B cell (primary cell): ENCODE measurements at regions not wholly inside any gene's neighbourhood (a gene's known extent, or its start where the extent isn't known, plus 50 kb on each side); places are given as distances from the start of the nearest gene placed in this dataset.

Source experiments
- ATAC-seq: fragments of 200-7000 bp; cut with Tn5 transposase; one replicate; pipeline ENCODE4 v1.10.0; 2021; ENCODE audit warnings: low read depth, mild to moderate bottlenecking, moderate number of reproducible peaks, moderate library complexity
- CTCF ChIA-PET: fragments of 350-600 bp; sonication (Branson Sonifier 250); formaldehyde crosslinking; loops from one replicate; lab custom pipeline; 2021; ENCODE audit warnings: antibody characterized with exemption, inconsistent platforms; lab: Charles Lee
- POLR2A ChIA-PET: fragments of 350-600 bp; sonication (Branson Sonifier 250); formaldehyde crosslinking; loops from one replicate; lab custom pipeline; 2021; ENCODE audit warnings: antibody characterized with exemption; lab: Charles Lee
- DNase-seq: peaks from one replicate; pipeline ENCODE4 v3.0.0; 2013
- H2AFZ ChIP-seq: 2 replicates; pipeline ENCODE4 v1.6.1; 2012; ENCODE audit warnings: mild to moderate bottlenecking, low read depth, low read length; ENCODE audit not compliant: insufficient read depth, poor library complexity, severe bottlenecking
- H3K27ac ChIP-seq, 2 donors: 1 replicate in 1 of 2; 2 replicates in 1 of 2; pipeline ENCODE4 v1.5.1; 2012 to 2013; ENCODE audit warnings: low read length in 2 of 2, mild to moderate bottlenecking in 2 of 2, moderate library complexity in 1 of 2
- H3K27me3 ChIP-seq, 4 experiments: fragments of 200-600 bp in 1 of 4; sonication (generic) in 1 of 4; replicated peaks in 1 of 4; 1 replicate in 2 of 4; 2 replicates in 2 of 4; pipeline versions ENCODE4 v1.6.1 to v1.7.0; 2013 to 2016; ENCODE audit warnings: low read length in 3 of 4, mild to moderate bottlenecking in 2 of 4, mixed read lengths in 1 of 4, moderate library complexity in 1 of 4; ENCODE audit not compliant: insufficient read depth in 4 of 4, control insufficient read depth in 3 of 4; ENCODE audit errors: control extremely low read depth in 1 of 4
- H3K36me3 ChIP-seq, 2 experiments: replicated peaks in 1 of 2; 1 replicate in 1 of 2; 2 replicates in 1 of 2; pipeline versions ENCODE4 v1.6.1 to v1.7.1; 2013; ENCODE audit warnings: low read length in 1 of 2; ENCODE audit not compliant: insufficient read depth in 2 of 2, control insufficient read depth in 1 of 2; ENCODE audit errors: control extremely low read depth in 1 of 2, extremely low read depth in 1 of 2
- H3K4me1 ChIP-seq, 2 donors: fragments of 200-600 bp in 1 of 2; sonication (generic) in 1 of 2; 1 replicate in 1 of 2; 2 replicates in 1 of 2; pipeline versions ENCODE4 v1.5.1 to v1.6.1; 2013 to 2017; ENCODE audit warnings: low read length in 2 of 2; ENCODE audit not compliant: control insufficient read depth in 2 of 2, insufficient read depth in 2 of 2
- H3K4me2 ChIP-seq: replicated peaks from 2 replicates; pipeline ENCODE3; 2012; ENCODE audit warnings: mild to moderate bottlenecking, low read depth, low read length; ENCODE audit not compliant: poor library complexity, severe bottlenecking
- H3K4me3 ChIP-seq, 5 experiments: fragments of 200-600 bp in 1 of 5; sonication (generic) in 1 of 5; 1 replicate in 3 of 5; 2 replicates in 2 of 5; pipeline versions ENCODE4 v1.5.1 to v1.7.0; 2011 to 2016; ENCODE audit warnings: low read length in 4 of 5, mild to moderate bottlenecking in 4 of 5, low read depth in 2 of 5, control low read depth in 1 of 5, moderate library complexity in 1 of 5; ENCODE audit not compliant: insufficient read depth in 1 of 5; ENCODE audit errors: control extremely low read depth in 1 of 5, extremely low read depth in 1 of 5
- H3K79me2 ChIP-seq: fragments of 200-600 bp; sonication (generic); one replicate; pipeline ENCODE4 v1.6.0; 2016; ENCODE audit warnings: low read length; ENCODE audit not compliant: control insufficient read depth, insufficient read depth
- H3K9ac ChIP-seq: fragments of 200-600 bp; sonication (generic); 2 replicates; pipeline ENCODE4 v1.6.1; 2017; ENCODE audit warnings: mild to moderate bottlenecking, low read length, moderate library complexity
- H3K9me3 ChIP-seq, 3 donors: one replicate each; pipeline versions ENCODE4 v1.6.1 to v1.7.1; 2013; ENCODE audit warnings: low read length in 2 of 3; ENCODE audit not compliant: control insufficient read depth in 2 of 3, insufficient read depth in 1 of 3; ENCODE audit errors: control extremely low read depth in 1 of 3
- H4K20me1 ChIP-seq: 2 replicates; pipeline ENCODE4 v1.6.0; 2012; ENCODE audit warnings: mild to moderate bottlenecking, low read length; ENCODE audit not compliant: insufficient read depth, control insufficient read depth, poor library complexity, severe bottlenecking
- H3K27ac Mint-ChIP-seq: one replicate; pipeline ENCODE4 v1.8.0; 2021; ENCODE audit warnings: mixed read lengths
- H3K27me3 Mint-ChIP-seq: one replicate; pipeline ENCODE4 v1.8.0; 2021; ENCODE audit warnings: mixed read lengths
- H3K4me1 Mint-ChIP-seq: one replicate; pipeline ENCODE4 v1.8.0; 2021; ENCODE audit warnings: mixed read lengths
- H3K4me3 Mint-ChIP-seq: one replicate; pipeline ENCODE4 v1.8.0; 2021; ENCODE audit warnings: mixed read lengths
- H3K9me3 Mint-ChIP-seq: one replicate; pipeline ENCODE4 v1.8.0; 2022; ENCODE audit warnings: mixed read lengths; ENCODE audit not compliant: insufficient read depth
- CTCF ChIP-seq: fragments of 200-600 bp; IDR thresholded peaks from one replicate; pipeline ENCODE4 v1.8.0; 2022; ENCODE audit warnings: antibody characterized with exemption, mild to moderate bottlenecking
- EZH2 ChIP-seq: IDR thresholded peaks from 2 replicates; pipeline ENCODE4 v1.6.1; 2012; ENCODE audit warnings: borderline replicate concordance, low read depth, mild to moderate bottlenecking, moderate library complexity, low read length; ENCODE audit not compliant: insufficient read depth, poor library complexity, severe bottlenecking
- WGBS: methylation state at CpG from one replicate; pipeline ENCODE4 v1.1.5; 2013; ENCODE audit warnings: missing lambda C conversion rate; ENCODE audit not compliant: insufficient coverage; 5-methylcytosine and 5-hydroxymethylcytosine counted together
- intact Hi-C: fragments of 100-400 bp; cut with micrococcal nuclease; formaldehyde crosslinking; loops from one replicate; pipeline ENCODE4 v1.10.0; 2022

GRCh38 chr18:78499586-78499985 is 480.0 kb upstream of the SALL3 start:
- no peaks in the 10 kb centered on the region for H3K79me2 ChIP-seq
- ChIA-PET CTCF (interaction anchor here (0.5 kb wide), 1 partner anchor 223 kb away, joined by 4 read pairs; no protein-coding TSS in a partner anchor), POLR2A (no interaction called here)
- H3K4me3 Mint-ChIP-seq: no peak overlapping the region
- no peak overlapping the region for H3K4me2 ChIP-seq
- H3K27ac ChIP-seq: no peak overlapping the region
- no peaks in the 10 kb centered on the region for H3K4me1 Mint-ChIP-seq
- no peak overlapping the region for H3K4me3 ChIP-seq
- no peaks in the 10 kb centered on the region for H3K9me3 Mint-ChIP-seq
- peaks cover 0 to 64% (median 4%) of the 10 kb centered on the region in 3 donors for H3K9me3 ChIP-seq
- intact Hi-C loops: no loop called here
- DNase-seq (no peak), ATAC-seq (no peak)
- no peaks in the 10 kb centered on the region for H3K4me1 ChIP-seq
- 95% methylated on average over 15 of the region's 15 CpGs for WGBS
- TF ChIP-seq EZH2: no peak
- TF ChIP-seq CTCF: no peak
- no peak overlapping the region for H3K27ac Mint-ChIP-seq
- H4K20me1 ChIP-seq: no peaks in the 10 kb centered on the region
- no peaks in the 10 kb centered on the region for H3K27me3 Mint-ChIP-seq
- H3K27me3 ChIP-seq: no peaks in the 10 kb centered on the region
- H3K9ac ChIP-seq: no peak overlapping the region
- no peak overlapping the region for H2AFZ ChIP-seq
- no peaks in the 10 kb centered on the region for H3K36me3 ChIP-seq

- ATAC-seq (no peak), DNase-seq (no peak)
- intact Hi-C loops: no loop called here
- Histone ChIP-seq H3K27me3 (no peaks in the 10 kb centered on the region), H3K27ac (no peak overlapping the region), H3K79me2 (no peaks in the 10 kb centered on the region), H3K36me3 (no peaks in the 10 kb centered on the region), H3K4me3 (no peak overlapping the region), H4K20me1 (no peaks in the 10 kb centered on the region), H3K9ac (no peak overlapping the region), H3K9me3 (peaks cover 0 to 62% (median 4%) of the 10 kb centered on the region in 3 donors), H3K4me1 (no peaks in the 10 kb centered on the region), H3K4me2 (no peak overlapping the region), H2AFZ (no peak overlapping the region)
- POLR2A ChIA-PET: no interaction called here
- H3K4me1 Mint-ChIP-seq: no peaks in the 10 kb centered on the region
- TF ChIP-seq EZH2 (no peak), CTCF (no peak)
- H3K27me3 Mint-ChIP-seq: no peaks in the 10 kb centered on the region
- H3K27ac Mint-ChIP-seq: no peak overlapping the region
- H3K9me3 Mint-ChIP-seq: no peaks in the 10 kb centered on the region
- CTCF ChIA-PET: no interaction called here
- no peak overlapping the region for H3K4me3 Mint-ChIP-seq
- 86% methylated on average over 7 of the region's 7 CpGs for WGBS
Observed at GRCh38 chr18:78501251-78501650, 478.4 kb upstream of the SALL3 start.
